HepG2 (cell line): ENCODE measurements at regions not wholly inside any gene's neighbourhood (a gene's known extent, or its start where the extent isn't known, plus 50 kb on each side); places are given as distances from the start of the nearest gene placed in this dataset.

Source experiments
- ATAC-seq: fragments of 200-7000 bp; cut with Tn5 transposase; 3 replicates; pipeline ENCODE4 v1.9.1; 2020; ENCODE audit warnings: mild to moderate bottlenecking, moderate library complexity
- BruUV-seq: library from RNA; stranded (reverse); fragments of 400-500 nt; replicated peaks from 2 replicates; lab custom pipeline; 2021; lab: Mats Ljungman, UMichigan
- CTCF ChIA-PET: fragments of 300-600 bp; formaldehyde crosslinking; extraction: SDS; loops from one replicate; lab custom pipeline; 2021; ENCODE audit warnings: low total read pairs, inconsistent platforms, low intra/inter-chr PET ratio; lab: Yijun Ruan, JAX
- POLR2A ChIA-PET: fragments of 350-600 bp; sonication (Branson Sonifier 250); formaldehyde crosslinking; loops from one replicate; lab custom pipeline; 2020; ENCODE audit warnings: antibody characterized with exemption, inconsistent platforms; lab: Yijun Ruan, JAX
- DNase-seq: peaks from one replicate; pipeline ENCODE4 v3.0.0-alpha.2; 2015; ENCODE audit warnings: low spot score
- FAIRE-seq: peaks from 3 replicates; lab custom pipeline; 2011; peaks lifted over from hg19 to GRCh38; lab: Jason Lieb, UNC
- H2AFZ ChIP-seq: one replicate; pipeline ENCODE4 v1.6.1; 2011; ENCODE audit warnings: low read length, inconsistent platforms
- H3K27ac ChIP-seq: fragments of 300-600 bp; 3 replicates; pipeline ENCODE4 v1.8.0; 2011; ENCODE audit warnings: mixed run types, mild to moderate bottlenecking, mixed read lengths, low read length, inconsistent platforms; ENCODE audit not compliant: insufficient read depth; ENCODE audit errors: extremely low read length
- H3K27me3 ChIP-seq, 2 experiments: fragments of 200-600 bp in 1 of 2; 2 replicates in 1 of 2; 3 replicates in 1 of 2; pipeline versions ENCODE4 v1.6.0 to v1.8.0; 2011; ENCODE audit warnings: low read length in 2 of 2, mild to moderate bottlenecking in 2 of 2, moderate library complexity in 2 of 2, inconsistent platforms in 1 of 2; ENCODE audit not compliant: insufficient read depth in 2 of 2, control insufficient read depth in 1 of 2
- H3K36me3 ChIP-seq, 2 experiments: fragments of 200-600 bp in 1 of 2; replicated peaks in 1 of 2; 2 replicates in 1 of 2; 3 replicates in 1 of 2; pipeline versions ENCODE4 v1.5.1 to v1.8.0; 2011; ENCODE audit warnings: low read length in 2 of 2, inconsistent platforms in 1 of 2; ENCODE audit not compliant: insufficient read depth in 2 of 2, control insufficient read depth in 1 of 2
- H3K4me1 ChIP-seq: 2 replicates; pipeline ENCODE4 v1.5.1; 2012; ENCODE audit warnings: low read length, inconsistent platforms; ENCODE audit not compliant: insufficient read depth
- H3K4me2 ChIP-seq: 2 replicates; pipeline ENCODE4 v1.6.0; 2011; ENCODE audit warnings: low read depth, low read length, inconsistent platforms
- H3K4me3 ChIP-seq, 3 experiments: fragments of 200-600 bp in 1 of 3; sonication (generic), shearing (Covaris generic) in 1 of 3; replicated peaks in 1 of 3; 2 replicates each; pipeline ENCODE4 v1.5.1; 2011 to 2016; ENCODE audit warnings: low read length in 3 of 3, inconsistent platforms in 2 of 3, low read depth in 2 of 3, mild to moderate bottlenecking in 2 of 3, control low read depth in 1 of 3, mixed read lengths in 1 of 3; ENCODE audit not compliant: insufficient read depth in 1 of 3
- H3K79me2 ChIP-seq: one replicate; pipeline ENCODE4 v1.6.1; 2011; ENCODE audit warnings: low read length, inconsistent platforms; ENCODE audit not compliant: insufficient read depth
- H3K9ac ChIP-seq: 2 replicates; pipeline ENCODE4 v1.6.0; 2011; ENCODE audit warnings: mild to moderate bottlenecking, low read depth, low read length, inconsistent platforms; ENCODE audit not compliant: insufficient read depth
- H3K9me3 ChIP-seq: 2 replicates; pipeline ENCODE4 v1.5.1; 2012; ENCODE audit warnings: mild to moderate bottlenecking, low read length
- H4K20me1 ChIP-seq: 2 replicates; pipeline ENCODE4 v1.6.0; 2011; ENCODE audit warnings: inconsistent platforms, mild to moderate bottlenecking, low read length, moderate library complexity; ENCODE audit not compliant: insufficient read depth
- BORCS8-MEF2B ChIP-seq: sonication (generic); formaldehyde crosslinking; IDR thresholded peaks from 2 replicates; pipeline ENCODE4 v1.8.0; 2022; ENCODE audit warnings: mild to moderate bottlenecking, missing genetic modification reagents
- CBX2 ChIP-seq, 2 experiments: fragments of 200-600 bp in 1 of 2; sonication (generic); formaldehyde crosslinking in 1 of 2; IDR thresholded peaks; 2 replicates each; pipeline versions ENCODE4 v1.7.0 to v1.8.1; 2018 to 2022; ENCODE audit warnings: low read depth in 2 of 2, low read length in 1 of 2, mild to moderate bottlenecking in 1 of 2, missing genetic modification reagents in 1 of 2
- GFI1 ChIP-seq: sonication (generic); formaldehyde crosslinking; IDR thresholded peaks from 2 replicates; pipeline ENCODE4 v1.5.0; 2020; ENCODE audit warnings: missing genetic modification reagents, mild to moderate bottlenecking, borderline replicate concordance
- HCFC1 ChIP-seq: fragments of 150-350 bp; IDR thresholded peaks from 2 replicates; pipeline ENCODE4 v1.6.1; 2014; ENCODE audit warnings: low read depth, low read length
- MIER3 ChIP-seq: IDR thresholded peaks from 2 replicates; pipeline ENCODE4 v1.6.1; 2016; ENCODE audit warnings: missing compliant biosample characterization, borderline replicate concordance
- NFIC ChIP-seq: IDR thresholded peaks from 2 replicates; pipeline ENCODE4 v1.6.1; 2012; ENCODE audit warnings: mild to moderate bottlenecking, low read length, inconsistent platforms
- NONO ChIP-seq, 2 experiments: fragments of 450-650 bp in 1 of 2; sonication (generic) in 1 of 2; formaldehyde crosslinking in 1 of 2; IDR thresholded peaks in 1 of 2; conservative IDR thresholded peaks in 1 of 2; 2 replicates each; pipeline versions ENCODE4 v1.6.1 to v1.8.0; 2017 to 2022; ENCODE audit warnings: mild to moderate bottlenecking in 1 of 2, missing genetic modification reagents in 1 of 2, moderate library complexity in 1 of 2
- NR1H2 ChIP-seq: sonication (generic); formaldehyde crosslinking; IDR thresholded peaks from 2 replicates; pipeline ENCODE4 v1.8.1; 2022; ENCODE audit warnings: low read depth, missing genetic modification reagents, borderline replicate concordance
- PAF1 ChIP-seq: IDR thresholded peaks from 2 replicates; pipeline ENCODE4 v1.6.1; 2016; ENCODE audit warnings: missing genetic modification reagents, missing compliant biosample characterization
- SP2 ChIP-seq: sonication (generic); formaldehyde crosslinking; IDR thresholded peaks from 2 replicates; pipeline ENCODE4 v1.5.1; 2020; ENCODE audit warnings: mild to moderate bottlenecking, missing genetic modification reagents
- ZFP36L1 ChIP-seq: sonication (generic); formaldehyde crosslinking; IDR thresholded peaks from 2 replicates; pipeline ENCODE4 v1.8.0; 2022; ENCODE audit warnings: mild to moderate bottlenecking, missing genetic modification reagents, moderate library complexity
- ZNF234 ChIP-seq: sonication (generic); formaldehyde crosslinking; conservative IDR thresholded peaks from 2 replicates; pipeline ENCODE4 v1.5.1; 2020; ENCODE audit warnings: mild to moderate bottlenecking, missing genetic modification reagents
- ZNF609 ChIP-seq: sonication (generic); formaldehyde crosslinking; IDR thresholded peaks from 2 replicates; pipeline ENCODE4 v1.4.0; 2020; ENCODE audit warnings: mild to moderate bottlenecking, missing genetic modification reagents, borderline replicate concordance
- ZSCAN30 ChIP-seq: sonication (generic); formaldehyde crosslinking; IDR thresholded peaks from 2 replicates; pipeline ENCODE4 v1.5.0; 2020; ENCODE audit warnings: mild to moderate bottlenecking, missing genetic modification reagents
- ZUFSP ChIP-seq: sonication (generic); formaldehyde crosslinking; IDR thresholded peaks from 2 replicates; pipeline ENCODE4 v1.9.0; 2021; ENCODE audit warnings: missing genetic modification reagents, mild to moderate bottlenecking, borderline replicate concordance
- WGBS: methylation state at CpG from one replicate; pipeline ENCODE4 v1.1.6; 2017; ENCODE audit warnings: low lambda C conversion rate; 5-methylcytosine and 5-hydroxymethylcytosine counted together
- in situ Hi-C: cut with HindIII; loops from 2 replicates; pipeline ENCODE4 v1.10.0; 2017; ENCODE audit warnings: low pct_unique_long_range_greater_than_20kb; ENCODE audit not compliant: extremely low pct_ligation_motif_present
- intact Hi-C: fragments of 100-400 bp; cut with micrococcal nuclease; formaldehyde crosslinking; loops from one replicate; pipeline ENCODE4 v1.10.0; 2022; ENCODE audit not compliant: unreplicated experiment
- TF ChIP-seq, protein P1 (sequence below): sonication (generic); formaldehyde crosslinking; IDR thresholded peaks from 2 replicates; pipeline ENCODE4 v1.4.0; 2020; ENCODE audit warnings: missing genetic modification reagents, borderline replicate concordance
- TF ChIP-seq, protein P2 (sequence below): sonication (generic); formaldehyde crosslinking; IDR thresholded peaks from 2 replicates; pipeline ENCODE4 v1.4.0; 2020; ENCODE audit warnings: missing genetic modification reagents

GRCh38 chr14:53252141-53252540 is 99.0 kb upstream of the DDHD1 start:
- 0% methylated on average over 1 of the region's 1 CpG for WGBS
- DNase-seq (no peak), ATAC-seq (no peak), FAIRE-seq (no peak)
- Histone ChIP-seq H3K4me2 (no peak overlapping the region), H3K9ac (no peak overlapping the region), H3K4me1 (no peaks in the 10 kb centered on the region), H3K79me2 (no peaks in the 10 kb centered on the region), H4K20me1 (no peaks in the 10 kb centered on the region), H3K27me3 (peaks cover 0 to 4% of the 10 kb centered on the region in 2 experiments; a peak in 1 of 5 replicates), H3K4me3 (no peak overlapping the region), H3K9me3 (no peaks in the 10 kb centered on the region), H3K27ac (no peak overlapping the region), H2AFZ (no peak overlapping the region), H3K36me3 (no peaks in the 10 kb centered on the region)
- no TSS peak for BruUV-seq
- in situ Hi-C loops, result no loop called here
- POLR2A ChIA-PET, result no interaction called here
- CTCF ChIA-PET, result no interaction called here
- intact Hi-C loops, result no loop called here
- TF ChIP-seq SP2 (CRISPR knock-in tag) (no peak), NR1H2 (CRISPR knock-in tag) (no peak), MIER3 (no peak), ZUFSP (no peak), NONO (IDR thresholded peaks at IDR 0.05) (no peak), NONO (CRISPR knock-in tag; conservative IDR thresholded peaks at IDR 0.05) (no peak), ZNF234 (CRISPR knock-in tag) (no peak), BORCS8-MEF2B (no peak), HCFC1 (no peak), NFIC (no peak), GFI1 (CRISPR knock-in tag) (no peak), ZSCAN30 (no peak), CBX2 (IDR thresholded peaks at IDR 0.05; ENCODE audit: low read depth, low read length) (no peak), CBX2 (CRISPR knock-in tag; IDR thresholded peaks at IDR 0.05; ENCODE audit: low read depth) (no peak), ZNF609 (CRISPR knock-in tag) (no peak), ZFP36L1 (no peak), PAF1 (no peak)
- TF ChIP-seq, protein P1, sequence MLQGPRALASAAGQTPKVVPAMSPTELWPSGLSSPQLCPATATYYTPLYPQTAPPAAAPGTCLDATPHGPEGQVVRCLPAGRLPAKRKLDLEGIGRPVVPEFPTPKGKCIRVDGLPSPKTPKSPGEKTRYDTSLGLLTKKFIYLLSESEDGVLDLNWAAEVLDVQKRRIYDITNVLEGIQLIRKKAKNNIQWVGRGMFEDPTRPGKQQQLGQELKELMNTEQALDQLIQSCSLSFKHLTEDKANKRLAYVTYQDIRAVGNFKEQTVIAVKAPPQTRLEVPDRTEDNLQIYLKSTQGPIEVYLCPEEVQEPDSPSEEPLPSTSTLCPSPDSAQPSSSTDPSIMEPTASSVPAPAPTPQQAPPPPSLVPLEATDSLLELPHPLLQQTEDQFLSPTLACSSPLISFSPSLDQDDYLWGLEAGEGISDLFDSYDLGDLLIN, result no peak
- TF ChIP-seq, protein P2, sequence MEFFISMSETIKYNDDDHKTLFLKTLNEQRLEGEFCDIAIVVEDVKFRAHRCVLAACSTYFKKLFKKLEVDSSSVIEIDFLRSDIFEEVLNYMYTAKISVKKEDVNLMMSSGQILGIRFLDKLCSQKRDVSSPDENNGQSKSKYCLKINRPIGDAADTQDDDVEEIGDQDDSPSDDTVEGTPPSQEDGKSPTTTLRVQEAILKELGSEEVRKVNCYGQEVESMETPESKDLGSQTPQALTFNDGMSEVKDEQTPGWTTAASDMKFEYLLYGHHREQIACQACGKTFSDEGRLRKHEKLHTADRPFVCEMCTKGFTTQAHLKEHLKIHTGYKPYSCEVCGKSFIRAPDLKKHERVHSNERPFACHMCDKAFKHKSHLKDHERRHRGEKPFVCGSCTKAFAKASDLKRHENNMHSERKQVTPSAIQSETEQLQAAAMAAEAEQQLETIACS (CRISPR knock-in tag), result no peak
